ENCODE measurements at regions not wholly inside any gene's neighbourhood (a gene's known extent, or its start where the extent isn't known, plus 50 kb on each side); places are given as distances from the start of the nearest gene placed in this dataset.

DNA sequence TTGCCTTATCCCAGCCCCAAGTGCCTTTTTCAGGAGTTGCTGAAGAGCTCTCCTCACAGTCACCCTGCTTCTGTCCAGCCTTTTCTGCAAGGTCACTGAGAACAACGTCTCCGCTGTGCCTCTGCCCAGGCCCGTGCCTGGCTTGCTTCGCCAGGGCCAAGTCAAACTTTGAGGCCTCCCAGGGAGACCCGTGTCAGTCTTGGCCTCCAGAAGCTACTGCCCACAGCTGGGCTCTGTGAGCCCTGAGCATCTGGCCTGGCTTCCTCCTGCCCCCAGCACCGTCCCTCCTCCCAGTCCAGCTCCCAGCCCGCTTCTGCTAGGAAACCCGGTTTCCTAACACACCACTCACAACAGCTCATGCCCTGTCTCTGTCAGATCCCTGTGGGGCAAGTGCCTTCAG is 165.9 kb downstream of the TEX29 start:
- 92 to 93% methylated on average over 8 of the region's 8 CpGs for WGBS, 2 donors
- H3K27ac ChIP-seq: no peak overlapping the region
- intact Hi-C loops (cut with DNase I): no loop called here
- peaks cover 0 to 4% (median 0%) of the 10 kb centered on the region in 3 donors for H3K27me3 ChIP-seq
- no peaks in the 10 kb centered on the region for H3K36me3 ChIP-seq
- TF ChIP-seq EP300 (IDR thresholded peaks at IDR 0.05) (no peak), POLR2A (IDR thresholded peaks at IDR 0.05) (no peak), POLR2AphosphoS5 (IDR thresholded peaks at IDR 0.05) (no peak)
- TF ChIP-seq, protein P1, sequence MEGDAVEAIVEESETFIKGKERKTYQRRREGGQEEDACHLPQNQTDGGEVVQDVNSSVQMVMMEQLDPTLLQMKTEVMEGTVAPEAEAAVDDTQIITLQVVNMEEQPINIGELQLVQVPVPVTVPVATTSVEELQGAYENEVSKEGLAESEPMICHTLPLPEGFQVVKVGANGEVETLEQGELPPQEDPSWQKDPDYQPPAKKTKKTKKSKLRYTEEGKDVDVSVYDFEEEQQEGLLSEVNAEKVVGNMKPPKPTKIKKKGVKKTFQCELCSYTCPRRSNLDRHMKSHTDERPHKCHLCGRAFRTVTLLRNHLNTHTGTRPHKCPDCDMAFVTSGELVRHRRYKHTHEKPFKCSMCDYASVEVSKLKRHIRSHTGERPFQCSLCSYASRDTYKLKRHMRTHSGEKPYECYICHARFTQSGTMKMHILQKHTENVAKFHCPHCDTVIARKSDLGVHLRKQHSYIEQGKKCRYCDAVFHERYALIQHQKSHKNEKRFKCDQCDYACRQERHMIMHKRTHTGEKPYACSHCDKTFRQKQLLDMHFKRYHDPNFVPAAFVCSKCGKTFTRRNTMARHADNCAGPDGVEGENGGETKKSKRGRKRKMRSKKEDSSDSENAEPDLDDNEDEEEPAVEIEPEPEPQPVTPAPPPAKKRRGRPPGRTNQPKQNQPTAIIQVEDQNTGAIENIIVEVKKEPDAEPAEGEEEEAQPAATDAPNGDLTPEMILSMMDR (IDR thresholded peaks at IDR 0.05): no peak
- no peak for DNase-seq
- H3K4me3 ChIP-seq: no peak overlapping the region
- H3K9me3 ChIP-seq: peaks cover 0 to 14% (median 9%) of the 10 kb centered on the region in 4 donors
- H3K4me1 ChIP-seq: no peaks in the 10 kb centered on the region

DNA sequence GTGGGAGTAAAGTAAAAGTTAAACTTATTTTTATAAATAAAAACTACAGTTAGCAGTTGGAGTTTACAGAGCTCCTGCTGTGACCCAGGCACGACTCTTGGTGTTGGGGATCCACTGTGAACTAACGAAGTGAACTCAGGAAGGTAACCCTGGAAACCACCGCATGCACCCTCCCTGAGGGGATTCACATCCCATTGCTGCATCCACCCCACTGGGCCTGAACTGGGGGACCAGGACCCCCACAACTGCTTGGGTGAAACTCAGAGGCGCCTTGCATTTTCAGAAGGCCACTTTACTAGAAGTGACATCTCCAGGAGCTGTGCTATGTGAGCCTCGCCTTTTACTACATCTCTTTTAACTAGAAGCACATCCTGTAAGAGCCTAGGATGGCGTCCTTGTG is 166.4 kb downstream of the TEX29 start:
- intact Hi-C loops (cut with DNase I): no loop called here
- H3K4me1 ChIP-seq: no peaks in the 10 kb centered on the region
- TF ChIP-seq, protein P1 (IDR thresholded peaks at IDR 0.05): no peak
- TF ChIP-seq POLR2AphosphoS5 (IDR thresholded peaks at IDR 0.05) (no peak), POLR2A (IDR thresholded peaks at IDR 0.05) (no peak), EP300 (IDR thresholded peaks at IDR 0.05) (no peak)
- H3K4me3 ChIP-seq: no peak overlapping the region
- H3K9me3 ChIP-seq: peaks cover 0 to 14% (median 9%) of the 10 kb centered on the region in 4 donors
- DNase-seq: no peak
- H3K27me3 ChIP-seq: peaks cover 0 to 4% (median 0%) of the 10 kb centered on the region in 3 donors
- 85 to 91% methylated on average over 6 of the region's 6 CpGs for whole genome bisulfite sequencing, 2 donors
- H3K27ac ChIP-seq: no peak overlapping the region
- H3K36me3 ChIP-seq: no peaks in the 10 kb centered on the region

DNA sequence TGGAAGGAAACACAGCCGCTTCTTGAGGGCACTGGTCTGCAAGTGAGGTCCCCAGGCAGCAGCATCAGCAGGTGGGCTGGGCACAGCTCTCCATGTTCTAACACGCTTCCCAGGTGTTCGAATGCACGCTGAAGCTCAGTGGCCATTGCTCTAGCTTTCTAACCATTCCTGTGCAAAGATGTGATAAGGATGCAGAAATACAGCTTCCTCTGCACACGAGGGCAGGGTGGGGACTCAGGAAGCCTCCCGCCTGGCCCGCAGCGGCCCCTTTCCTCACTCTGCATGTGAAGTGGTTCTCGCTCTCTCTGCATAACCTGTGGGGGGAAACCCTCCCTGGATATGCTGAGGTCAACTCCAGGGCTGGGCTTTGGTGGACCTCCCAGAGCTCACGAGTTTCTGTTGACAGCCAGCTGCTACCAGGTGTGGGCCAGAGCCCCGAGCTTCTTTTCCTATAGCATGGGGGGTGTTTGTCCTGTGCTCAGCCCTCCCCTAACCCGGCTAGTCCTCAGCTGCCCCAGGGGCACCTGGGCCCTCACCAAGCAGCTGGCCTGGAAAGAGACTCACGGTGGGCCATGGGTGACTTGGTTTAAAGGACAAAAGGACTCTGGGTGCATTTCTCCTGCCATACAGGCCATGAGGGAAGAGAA is 168.2 kb downstream of the TEX29 start:
- 70 to 71% methylated on average over 13 of the region's 13 CpGs for WGBS, 2 donors
- TF ChIP-seq, protein P1 (IDR thresholded peaks at IDR 0.05): no peak
- TF ChIP-seq EP300 (IDR thresholded peaks at IDR 0.05) (no peak), POLR2AphosphoS5 (IDR thresholded peaks at IDR 0.05) (no peak), POLR2A (IDR thresholded peaks at IDR 0.05) (no peak)
- Histone ChIP-seq H3K9me3 (peaks cover 0 to 14% (median 9%) of the 10 kb centered on the region in 4 donors), H3K36me3 (no peaks in the 10 kb centered on the region), H3K27me3 (no peaks in the 10 kb centered on the region), H3K27ac (no peak overlapping the region), H3K4me3 (no peak overlapping the region), H3K4me1 (no peaks in the 10 kb centered on the region)
- DNase-seq: no peak
- intact Hi-C loops (cut with DNase I): no loop called here

DNA sequence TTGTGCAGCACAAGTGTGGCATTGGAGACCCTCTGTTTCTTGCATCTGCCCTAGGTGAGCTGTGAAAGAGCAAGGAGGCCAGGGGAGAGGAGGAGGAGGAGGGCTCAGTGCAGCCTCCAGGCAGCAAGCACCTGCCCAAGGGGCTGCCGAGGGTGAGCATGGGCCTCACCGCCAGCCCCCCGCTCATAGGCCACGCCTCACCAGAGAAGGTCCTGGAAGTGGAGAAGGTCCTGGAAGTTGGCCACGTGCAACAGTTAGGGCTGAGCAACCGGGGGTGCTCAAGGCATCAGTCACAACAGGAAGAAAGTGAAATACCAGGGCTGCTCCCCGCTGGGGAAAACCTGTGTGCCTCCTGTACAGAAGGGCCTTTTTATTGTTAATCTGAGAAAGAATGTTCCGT is 168.9 kb downstream of the TEX29 start:
- intact Hi-C loops (cut with DNase I): no loop called here
- H3K36me3 ChIP-seq: no peaks in the 10 kb centered on the region
- WGBS, 2 donors: 79 to 85% methylated on average over 8 of the region's 8 CpGs

More for the DNA sequence above, 168.9 kb downstream of the TEX29 start:
- TF ChIP-seq, protein P1 (IDR thresholded peaks at IDR 0.05): no peak
- no peak for DNase-seq
- no peaks in the 10 kb centered on the region for H3K4me1 ChIP-seq
- H3K27ac ChIP-seq: no peak overlapping the region
- H3K27me3 ChIP-seq: no peaks in the 10 kb centered on the region
- peaks cover 0 to 14% (median 9%) of the 10 kb centered on the region in 4 donors for H3K9me3 ChIP-seq
- H3K4me3 ChIP-seq: no peak overlapping the region

Measured in sigmoid colon (tissue), 6 donors.